Right kidney (tissue), 1 donor: ENCODE measurements at regions not wholly inside any gene's neighbourhood (a gene's known extent, or its start where the extent isn't known, plus 50 kb on each side); places are given as distances from the start of the nearest gene placed in this dataset.
"Not testable (repeated sequence)": the region's sequence is repeated elsewhere in the genome, so short reads cannot be mapped to it uniquely, and the experiment has no call there.

Experiments
- DNase-seq: peaks from one replicate; pipeline ENCODE4 v3.0.0-alpha.2; 2016

DNA sequence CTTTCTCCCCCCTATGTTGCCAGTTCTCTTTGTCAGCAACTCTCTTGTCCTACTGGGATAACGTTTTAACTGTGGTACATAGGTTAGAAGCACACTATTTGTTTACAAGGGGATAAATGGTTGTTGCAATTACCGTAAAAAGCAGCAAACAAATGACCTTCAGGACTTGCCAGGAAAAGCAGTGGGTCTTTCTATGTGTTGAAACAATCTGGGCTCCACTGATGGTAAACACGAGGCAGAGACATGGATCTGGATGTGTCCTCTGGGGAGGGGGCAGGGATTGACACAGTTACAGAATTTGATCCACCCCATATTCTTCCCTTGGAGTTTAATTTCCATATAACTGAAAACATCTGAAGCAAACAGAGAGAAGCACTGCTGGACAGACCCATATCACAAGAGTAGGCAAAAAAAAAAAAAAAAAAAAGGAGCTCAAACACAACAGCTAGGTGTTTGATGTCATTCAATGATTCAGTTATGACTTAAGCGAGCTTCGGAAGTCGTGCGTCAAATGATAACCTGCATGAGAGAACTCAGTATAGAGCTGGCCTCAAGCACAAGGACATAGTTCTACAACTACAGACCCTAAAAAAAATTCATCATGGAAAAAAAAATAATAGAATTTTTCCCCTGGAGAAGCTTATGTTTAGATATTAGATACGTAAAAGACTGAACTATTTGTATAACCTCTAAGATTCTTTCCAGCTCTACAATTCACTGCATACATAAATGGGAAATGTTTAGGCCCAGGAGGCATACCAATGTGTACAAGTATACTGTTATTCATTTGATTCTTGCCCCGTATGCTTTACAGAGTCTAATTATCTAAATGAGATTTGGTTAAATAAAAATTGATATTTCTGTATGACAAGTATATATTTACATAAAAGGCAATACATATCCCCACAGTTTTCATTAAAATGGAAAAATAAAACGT, 127.7 kb downstream of the ALDH8A1 start:
- DNase-seq: no peak

DNA sequence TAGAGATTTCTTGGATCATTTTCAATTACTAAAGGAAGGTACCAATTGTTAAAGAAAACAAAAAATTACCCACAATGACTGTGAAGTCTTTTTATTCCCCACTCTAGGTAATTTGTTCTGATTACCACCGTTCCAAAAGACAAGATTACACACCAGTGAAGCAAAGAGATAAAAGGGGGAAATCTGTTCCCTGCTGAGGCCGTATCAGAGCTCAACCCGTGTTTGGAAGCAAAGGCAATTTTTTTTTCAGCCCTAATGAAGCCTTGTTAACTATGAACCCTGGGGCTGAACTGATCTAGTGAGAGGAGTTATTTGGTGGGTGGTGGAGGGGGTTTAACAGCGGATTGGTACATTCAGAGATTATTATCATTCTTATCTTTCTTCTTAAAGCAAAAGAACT, 128.5 kb downstream of the ALDH8A1 start:
- DNase-seq: no peak

DNA sequence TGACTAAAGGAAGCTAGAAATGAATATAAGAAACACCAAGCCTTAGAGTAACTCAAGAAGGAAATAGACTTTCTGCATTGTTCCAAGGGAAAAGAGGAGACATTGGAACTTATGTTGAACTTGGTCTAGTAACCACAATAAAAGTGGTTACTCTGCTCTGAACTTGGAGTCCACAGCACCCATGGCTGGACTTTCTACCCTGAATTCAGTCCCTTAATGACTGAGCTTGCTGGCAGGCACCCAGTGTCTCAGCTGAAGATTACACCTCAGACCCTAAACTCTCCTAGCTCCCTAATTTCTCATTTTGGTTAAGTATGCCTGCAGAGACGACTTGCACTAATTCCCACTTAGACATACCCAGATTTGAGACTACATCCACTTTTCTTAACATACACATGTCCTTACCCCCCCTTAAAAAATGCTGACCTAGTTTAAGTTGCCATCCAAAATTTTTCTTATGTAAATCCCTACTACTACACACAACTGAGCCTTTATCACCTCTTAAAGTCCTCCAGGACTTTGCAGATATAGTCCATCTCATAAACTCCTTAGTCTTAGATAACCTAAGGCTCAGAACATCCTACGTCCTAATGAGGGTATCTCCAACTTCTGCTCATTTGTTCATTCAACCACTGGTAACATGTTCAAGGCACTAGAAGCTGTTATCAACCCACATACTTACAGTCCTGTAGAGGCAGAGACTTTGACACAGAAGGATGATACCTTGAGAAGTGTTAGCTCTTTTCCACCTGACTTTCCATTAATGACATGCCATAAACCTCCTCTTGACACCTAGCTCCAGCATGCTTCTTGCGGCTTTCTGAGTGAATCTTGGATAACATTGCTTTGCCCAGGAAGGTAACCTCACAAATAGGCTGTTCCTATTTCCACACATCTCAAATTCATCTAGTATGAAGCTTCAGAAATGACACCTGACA, 129.8 kb downstream of the ALDH8A1 start:
- DNase-seq: no peak

DNA sequence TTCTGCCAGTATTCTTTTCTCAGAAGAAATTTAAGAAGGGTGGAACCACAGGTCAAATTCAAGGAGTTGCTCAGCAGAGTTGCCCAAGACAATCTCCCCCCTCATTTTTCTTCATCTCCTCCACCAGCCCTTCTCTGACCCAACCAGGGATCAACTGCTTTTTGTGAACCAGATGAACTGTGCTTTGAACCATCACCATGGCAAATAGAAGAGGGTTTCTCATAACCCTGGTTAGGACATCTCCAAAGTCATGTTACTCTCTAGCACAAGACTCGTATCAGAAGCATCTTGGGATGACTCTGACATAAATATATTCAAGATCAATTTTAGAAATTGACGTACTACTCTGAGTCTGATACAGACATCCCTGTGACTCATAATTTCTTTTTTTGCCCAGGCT, 130.7 kb downstream of the ALDH8A1 start:
- no peak for DNase-seq

DNA sequence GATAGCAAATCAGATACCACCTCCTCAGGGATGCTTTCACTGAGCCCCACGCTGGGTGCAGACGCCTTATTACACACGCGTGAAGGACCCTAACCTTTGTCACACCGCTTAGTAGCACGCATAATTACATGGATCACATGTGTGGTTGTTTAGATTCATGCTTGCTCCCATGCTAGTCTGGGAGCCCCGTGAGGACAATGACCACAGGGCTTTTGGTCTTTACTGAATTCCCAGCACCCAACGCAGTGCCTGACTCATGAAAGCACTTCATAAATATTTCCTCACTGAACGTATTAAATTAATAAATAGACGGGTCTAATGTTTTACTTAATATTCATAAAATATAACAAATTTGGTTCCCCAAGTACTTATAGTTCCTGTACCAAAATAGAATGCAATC, 132.5 kb downstream of the ALDH8A1 start:
- no peak for DNase-seq

DNA sequence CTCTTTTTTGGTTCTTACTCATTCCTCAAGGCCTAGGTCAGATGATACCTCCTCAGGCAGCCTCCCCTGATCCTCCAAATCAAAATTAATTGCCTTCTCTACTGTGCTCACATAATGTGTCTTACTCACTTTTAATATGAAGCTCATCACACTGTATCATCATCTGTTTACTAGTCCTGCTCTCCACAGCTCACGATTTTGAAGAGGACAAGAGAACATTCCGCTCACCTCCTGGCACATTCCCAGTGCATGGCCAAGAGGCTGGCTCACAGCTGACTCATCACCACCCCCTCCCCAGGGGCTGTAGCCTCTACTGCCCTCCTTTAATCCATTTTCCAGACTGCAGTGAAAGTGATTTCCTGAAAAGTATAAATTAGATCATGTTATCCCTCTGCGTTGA, 133.1 kb downstream of the ALDH8A1 start:
- DNase-seq: no peak

DNA sequence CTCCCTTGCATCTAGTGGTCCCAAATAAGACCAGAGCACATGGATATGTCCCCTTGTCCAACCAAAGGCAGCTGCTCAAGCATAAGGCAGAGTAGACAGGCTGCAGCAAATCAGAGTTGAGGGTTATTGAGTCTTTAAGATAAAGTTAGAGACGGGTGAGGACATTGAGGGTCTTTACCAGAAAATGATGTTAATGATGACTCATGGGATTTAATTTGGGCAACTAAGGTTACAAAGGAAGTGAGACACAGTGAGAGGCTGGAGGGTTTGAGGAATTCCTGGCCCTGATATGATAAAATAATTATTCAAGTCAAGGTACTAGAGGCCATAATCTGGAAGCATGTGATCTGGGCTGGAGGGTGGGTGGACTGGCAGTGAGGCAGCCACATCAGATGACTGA, 133.6 kb downstream of the ALDH8A1 start:
- no peak for DNase-seq

DNA sequence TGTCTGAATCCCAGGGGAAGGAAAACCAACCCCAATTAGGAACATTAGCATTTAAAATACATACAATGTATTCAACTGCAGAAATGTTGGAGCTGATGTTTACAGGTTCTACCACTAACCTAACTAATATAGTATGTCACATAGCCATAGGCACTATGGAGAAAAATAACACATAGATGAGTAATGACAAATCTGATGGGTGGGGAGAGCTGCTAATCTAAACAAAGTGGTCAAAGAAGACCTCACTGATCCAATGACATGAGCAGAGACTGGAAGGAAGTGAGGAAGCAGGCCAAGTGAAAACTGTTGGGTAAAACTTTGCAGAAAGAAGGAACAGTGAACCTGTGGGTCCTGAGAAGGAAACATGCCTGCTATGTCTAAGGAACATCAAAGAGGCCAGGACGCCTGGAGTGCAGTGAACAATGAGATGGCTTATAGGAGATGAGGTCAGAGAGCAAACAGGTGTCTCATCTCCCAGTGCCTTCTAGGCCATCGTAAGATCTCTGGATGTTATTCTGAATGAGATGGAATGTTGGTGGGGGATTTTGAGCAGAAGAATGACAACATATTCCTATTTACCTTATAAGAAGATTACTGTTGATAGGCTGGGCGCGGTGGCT, 135.7 kb downstream of the ALDH8A1 start:
- DNase-seq: no peak

DNA sequence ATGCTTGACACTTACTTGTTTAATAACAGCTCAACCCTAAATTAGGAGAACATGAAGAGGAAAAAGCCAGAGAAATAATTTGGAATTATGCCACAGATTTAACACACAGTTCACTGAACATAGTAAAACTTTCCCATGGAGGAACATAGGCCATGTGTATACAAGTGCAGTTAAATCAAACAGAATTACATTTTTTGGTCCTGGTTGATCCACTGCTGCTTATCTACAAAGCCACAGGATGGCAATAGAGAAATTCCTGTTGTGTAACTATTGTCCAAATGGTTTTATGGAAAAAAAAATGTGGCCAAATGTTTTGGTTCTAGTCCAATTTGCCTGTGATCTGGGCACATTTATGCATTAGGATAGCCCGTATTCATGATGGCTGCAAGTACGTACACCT, 136.8 kb downstream of the ALDH8A1 start:
- no peak for DNase-seq

DNA sequence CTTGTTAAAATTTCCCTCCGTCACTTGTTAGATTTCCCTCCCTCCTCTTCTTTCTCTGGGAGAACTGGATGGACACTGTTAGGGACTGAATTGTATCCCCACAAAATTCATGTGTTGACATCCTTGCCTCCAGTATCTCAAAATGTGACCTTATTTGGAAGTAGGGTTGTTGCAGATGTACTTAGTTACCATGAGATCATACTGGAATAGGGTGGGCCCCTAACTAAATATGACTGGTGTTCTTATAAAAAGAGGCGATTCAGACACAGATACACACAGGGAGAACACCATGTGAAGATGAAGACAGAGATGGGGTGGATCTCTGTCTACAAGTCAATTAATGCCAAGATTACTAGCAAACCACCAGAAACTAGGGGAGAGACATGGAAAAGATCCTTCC, 139.5 kb downstream of the ALDH8A1 start:
- no peak for DNase-seq

DNA sequence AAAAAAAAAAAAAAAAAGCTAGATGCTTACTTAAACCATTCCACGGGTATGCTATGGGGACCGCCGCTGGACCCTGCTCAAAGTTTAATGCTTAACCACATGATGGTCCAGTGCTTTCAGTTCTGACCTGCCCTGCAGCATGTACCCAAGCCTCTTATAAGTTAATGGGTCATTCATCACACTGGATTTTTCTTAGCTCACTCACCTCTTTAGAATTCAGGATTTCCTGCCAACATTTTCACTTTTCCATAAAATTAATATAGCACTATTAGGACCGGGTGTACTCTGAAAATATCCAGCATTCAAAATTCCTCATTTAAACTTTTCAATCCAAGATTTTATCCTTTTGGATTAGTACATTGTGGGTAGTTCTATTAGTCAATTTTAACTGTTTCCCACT, 140.8 kb downstream of the ALDH8A1 start:
- DNase-seq: no peak

DNA sequence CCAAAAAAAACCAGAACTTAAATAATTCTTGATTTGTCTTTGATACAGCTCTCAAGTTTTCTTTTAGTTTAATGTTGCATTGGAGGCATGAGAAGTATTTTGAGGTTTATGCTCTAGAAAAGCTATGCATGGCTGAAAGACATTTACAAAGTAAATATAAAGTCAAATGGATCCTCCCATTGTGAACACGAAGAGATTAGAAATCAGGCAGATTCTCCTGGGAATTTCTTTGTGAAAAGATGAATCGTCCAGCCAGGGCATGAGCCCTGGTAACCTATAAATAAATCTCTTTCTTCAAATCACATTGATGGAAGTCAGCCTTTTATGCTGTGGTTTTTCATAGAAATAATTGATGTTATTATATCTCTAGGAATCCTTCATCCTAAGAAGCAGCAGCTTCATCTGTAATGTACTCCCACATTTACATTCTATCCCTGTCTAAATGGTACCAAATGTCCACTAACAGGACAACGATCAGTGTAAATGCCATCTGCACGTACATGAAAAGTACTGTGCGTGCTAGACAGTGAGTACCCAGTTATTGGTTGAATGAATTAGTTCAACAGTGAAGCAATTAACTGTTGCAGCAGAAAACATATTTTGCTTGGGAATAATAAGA, 143.6 kb downstream of the ALDH8A1 start:
- DNase-seq: no peak

DNA sequence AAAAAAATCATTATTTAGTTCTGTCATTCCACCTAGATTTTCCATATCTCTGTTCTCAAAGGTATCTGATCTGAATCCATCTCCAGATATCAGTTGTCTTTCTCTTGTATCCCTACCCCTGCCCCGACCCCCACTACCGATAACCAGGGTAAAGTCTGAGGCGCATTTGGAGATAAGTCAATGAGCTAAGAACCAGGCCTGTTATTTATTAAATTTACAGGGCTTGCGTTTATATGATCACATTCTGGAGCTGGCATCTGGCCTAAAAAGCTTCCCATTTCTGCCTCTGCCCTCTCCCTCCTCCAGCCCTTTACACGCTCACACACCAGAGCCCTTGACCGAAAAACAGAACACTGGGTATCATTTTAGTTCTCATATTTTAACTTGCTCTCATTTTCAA, 144.7 kb downstream of the ALDH8A1 start:
- no peak for DNase-seq

DNA sequence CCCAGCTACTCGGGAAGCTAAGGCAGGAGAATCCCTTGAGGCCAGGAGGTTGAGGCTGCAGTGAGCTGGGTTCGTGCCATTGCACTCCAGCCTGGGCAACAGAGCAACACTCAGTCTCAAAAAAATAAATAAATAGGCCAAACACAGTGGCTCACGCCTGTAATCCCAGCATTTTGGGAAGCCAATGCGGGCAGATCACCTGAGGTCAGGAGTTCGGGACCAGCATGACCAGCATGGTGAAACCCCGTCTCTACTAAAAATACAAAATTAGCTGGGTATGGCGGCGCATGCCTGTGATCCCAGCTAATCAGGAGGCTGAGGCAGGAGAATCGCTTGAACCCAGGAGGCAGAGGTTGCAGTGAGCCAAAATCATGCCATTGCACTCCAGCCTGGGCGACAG, 145.6 kb downstream of the ALDH8A1 start:
- DNase-seq: not testable (repeated sequence)

DNA sequence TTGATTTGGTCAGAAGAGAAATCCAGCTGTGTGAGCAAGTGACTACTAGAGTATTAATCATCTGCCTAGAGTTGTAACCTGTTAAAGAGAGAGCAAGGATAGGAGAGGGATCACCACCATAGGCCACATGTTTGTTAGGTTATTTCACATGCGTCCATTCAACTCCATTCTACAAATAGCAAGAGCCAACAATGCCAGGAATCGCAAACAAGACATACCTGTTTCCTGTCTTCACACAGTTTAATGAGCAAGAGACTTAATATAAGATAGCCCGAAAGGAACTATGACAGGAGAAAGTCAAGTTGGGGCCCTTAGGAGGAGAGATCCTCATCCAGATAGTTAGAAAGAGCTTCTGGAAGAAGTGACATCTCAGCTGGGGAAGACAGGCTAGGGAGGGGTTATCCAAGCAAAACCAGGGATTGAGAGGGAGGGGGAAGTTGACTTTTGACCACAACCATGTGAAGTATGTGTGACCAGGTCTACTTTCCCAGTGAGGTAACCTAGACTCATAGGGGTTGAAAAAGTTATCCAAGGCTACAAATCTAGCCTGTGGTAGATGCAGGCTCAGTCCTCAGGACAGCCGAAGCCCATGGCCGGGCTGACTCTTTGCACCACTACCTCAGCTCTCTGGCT, 147.4 kb downstream of the ALDH8A1 start:
- no peak for DNase-seq

DNA sequence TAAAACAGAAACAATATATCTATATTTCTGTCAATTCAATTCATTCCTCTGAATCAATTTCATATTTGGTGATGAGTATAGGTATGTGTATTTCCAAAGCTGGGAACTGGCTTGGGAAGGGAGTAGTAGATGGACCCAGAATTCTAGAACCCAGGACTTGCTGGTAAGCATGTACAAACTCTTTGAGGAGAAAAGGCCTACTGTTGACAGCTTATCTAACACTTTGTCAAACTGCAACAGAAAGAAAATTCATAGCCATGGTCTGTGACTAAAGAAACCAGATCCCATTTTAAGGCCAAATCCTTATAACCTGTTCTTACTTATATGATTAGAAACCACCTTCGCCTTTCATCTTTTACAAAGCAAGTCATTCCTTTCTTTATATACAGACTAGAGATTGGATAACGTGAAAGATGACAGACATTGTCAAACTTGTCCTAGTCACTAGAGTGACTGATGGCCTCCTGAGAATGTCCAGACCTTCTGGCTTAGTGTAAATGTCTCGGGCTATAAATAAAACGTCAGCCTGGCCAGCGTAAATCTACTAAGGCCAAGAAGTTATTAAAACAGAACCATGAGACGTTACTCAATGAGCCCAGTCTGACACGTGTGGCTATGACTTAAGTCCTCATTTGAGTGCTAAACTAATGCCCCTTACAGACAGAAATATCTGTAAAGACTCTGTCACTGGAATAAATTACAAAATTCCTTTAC, 152.3 kb downstream of the ALDH8A1 start:
- no peak for DNase-seq

DNA sequence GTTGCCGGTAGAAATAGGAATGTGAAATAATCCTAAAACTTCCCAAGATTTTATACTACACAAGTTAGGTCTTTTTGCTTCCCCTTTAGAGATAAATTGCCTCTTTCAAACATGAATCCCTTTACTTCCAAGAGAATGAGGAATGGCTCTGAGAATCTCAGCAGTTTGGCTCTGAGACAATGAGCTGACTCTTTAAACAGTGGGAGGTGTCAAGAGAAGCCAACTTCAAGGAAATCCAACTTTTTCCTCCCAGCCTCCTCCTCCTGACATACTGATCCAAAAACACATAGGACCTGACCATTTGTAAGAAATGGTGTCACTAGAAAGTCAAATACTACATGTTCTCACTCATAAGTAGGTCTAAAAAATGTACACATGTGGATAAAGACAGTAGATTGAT, 154.2 kb downstream of the ALDH8A1 start:
- no peak for DNase-seq

DNA sequence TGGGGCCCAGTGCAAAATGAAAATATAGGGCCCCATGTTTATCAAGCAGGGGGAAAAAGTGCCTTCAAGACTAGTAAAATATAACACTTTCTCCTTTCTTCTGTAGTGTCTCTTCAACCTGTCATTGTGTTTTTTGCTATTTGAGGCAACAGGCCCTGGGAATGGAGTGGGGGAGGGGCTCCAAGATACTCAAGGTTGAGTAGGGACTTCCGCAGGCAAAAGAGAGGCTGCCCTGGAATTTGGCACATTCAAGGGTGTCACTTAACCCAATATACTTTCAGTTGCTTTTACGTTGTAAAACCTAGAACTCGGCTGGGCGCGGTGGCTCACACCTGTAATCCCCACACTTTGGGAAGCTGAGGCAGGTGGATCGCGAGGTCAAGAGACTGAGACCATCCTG, 154.9 kb downstream of the ALDH8A1 start:
- no peak for DNase-seq

DNA sequence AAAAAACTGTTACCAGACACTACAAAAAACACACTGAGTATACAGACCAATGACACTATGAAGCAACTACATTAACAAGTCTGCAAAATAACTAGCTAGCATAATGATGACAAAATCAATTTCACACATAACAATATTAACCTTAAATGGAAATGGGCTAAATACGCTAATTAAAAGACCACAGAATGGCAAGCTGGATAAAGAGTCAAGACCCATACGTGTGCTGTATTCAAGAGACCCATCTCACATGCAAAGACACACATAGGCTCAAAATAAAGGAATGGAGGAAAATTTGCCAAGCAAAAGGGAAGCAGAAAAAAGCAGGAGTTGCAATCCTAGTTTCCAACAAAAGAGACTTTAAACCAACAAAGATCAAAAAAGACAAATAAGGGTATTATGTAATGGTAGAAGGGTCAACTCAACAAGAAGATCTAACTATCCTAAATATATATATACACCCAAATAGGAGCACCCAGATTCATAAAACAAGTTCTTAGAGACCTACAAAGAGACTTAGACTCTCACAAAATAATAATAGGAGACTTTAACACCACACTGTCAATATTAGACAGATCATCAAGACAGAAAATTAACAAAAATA, 158.6 kb downstream of the ALDH8A1 start:
- DNase-seq: not testable (repeated sequence)

DNA sequence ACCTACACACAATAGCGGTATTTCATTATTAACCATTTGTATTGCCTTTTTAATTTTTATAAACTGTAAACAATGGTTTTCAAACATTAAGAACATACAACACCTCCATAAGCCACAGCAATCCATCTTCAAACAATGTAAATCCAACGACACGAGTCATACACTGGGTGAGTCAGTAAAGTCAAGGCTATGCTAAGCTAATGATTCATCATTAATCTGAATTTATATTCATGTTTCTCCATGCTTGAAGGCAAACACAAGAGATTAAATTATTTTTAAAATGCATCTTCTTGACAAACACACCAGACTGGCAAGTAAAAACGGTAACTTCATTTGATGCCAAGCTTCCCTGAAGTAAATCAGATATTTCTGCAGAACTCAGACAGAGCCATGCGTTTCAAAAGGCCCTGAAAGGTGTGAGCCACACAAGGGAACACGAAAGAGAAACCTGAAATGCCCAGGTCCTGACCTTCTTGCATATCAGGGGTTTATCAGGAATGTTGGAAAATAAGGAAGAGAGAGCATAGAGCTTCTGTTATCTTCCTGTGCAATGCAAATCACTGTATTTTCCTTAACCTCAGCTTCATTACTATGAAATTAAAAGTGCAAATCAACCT, 162.5 kb downstream of the ALDH8A1 start:
- no peak for DNase-seq
